ENCODE measurements at regions not wholly inside any gene's neighbourhood (a gene's known extent, or its start where the extent isn't known, plus 50 kb on each side); places are given as distances from the start of the nearest gene placed in this dataset.
"Not testable (repeated sequence)": the region's sequence is repeated elsewhere in the genome, so short reads cannot be mapped to it uniquely, and the experiment has no call there.

DNA sequence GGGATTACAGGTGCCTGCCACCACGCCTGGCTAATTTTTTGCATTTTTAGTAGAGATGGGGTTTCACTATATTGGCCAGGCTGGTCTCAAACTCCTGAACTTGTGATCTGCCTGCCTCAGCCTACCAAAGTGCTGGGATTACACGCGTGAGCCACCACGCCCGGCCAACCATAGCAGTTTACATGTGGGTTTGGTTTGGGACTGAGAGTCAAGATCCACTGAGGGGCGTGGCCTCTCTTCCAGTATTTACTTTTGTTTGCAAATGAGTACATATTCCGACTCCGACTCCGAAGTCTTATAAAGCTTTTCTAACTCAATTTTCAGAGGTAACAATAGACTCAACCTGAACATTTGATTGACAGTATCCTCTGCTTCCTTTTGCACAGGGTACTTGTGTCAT, 135.4 kb downstream of the LRIG2 start:
- H4K20me1 ChIP-seq (replicated peaks in 1 of 2; ENCODE audit: control insufficient read depth in 1 of 2, insufficient read depth in 2 of 2, low read length in 2 of 2); H4K91ac ChIP-seq (replicated peaks; ENCODE audit: insufficient read length, low read length); H2BK5ac ChIP-seq (ENCODE audit: low read depth, low read length); H3K56ac ChIP-seq (replicated peaks; ENCODE audit: insufficient read length, low read depth, low read length); H3K79me1 ChIP-seq (ENCODE audit: low read depth, low read length); H2BK15ac ChIP-seq (ENCODE audit: low read length); H3K9me3 ChIP-seq (ENCODE audit: insufficient read depth in 2 of 2, low read depth in 1 of 2, low read length in 1 of 2); FAIRE-seq; H3K36me3 ChIP-seq (ENCODE audit: control insufficient read depth in 2 of 4, insufficient read depth in 4 of 4, low read length in 3 of 4); DNase-seq (ENCODE audit: low read depth in 1 of 2, low spot score in 2 of 2); H2BK12ac ChIP-seq (ENCODE audit: low read depth, low read length); H3K4me1 ChIP-seq (replicated peaks in 1 of 4; ENCODE audit: control insufficient read depth in 3 of 4, insufficient read depth in 4 of 4, low read length in 3 of 4); H3K4ac ChIP-seq (replicated peaks; ENCODE audit: insufficient read length, low read depth, low read length); H3K4me3 ChIP-seq (ENCODE audit: extremely low read depth in 1 of 4, insufficient read depth in 2 of 4, low read depth in 3 of 4, low read length in 4 of 4); H3K23me2 ChIP-seq (ENCODE audit: low read depth, low read length); H3K9ac ChIP-seq (replicated peaks in 1 of 4; ENCODE audit: extremely low read depth in 1 of 4, low read depth in 3 of 4, low read length in 3 of 4); H4K5ac ChIP-seq (ENCODE audit: insufficient read length, low read depth, low read length); H4K8ac ChIP-seq (ENCODE audit: extremely low read depth, insufficient read depth, low read length); H3K79me2 ChIP-seq (ENCODE audit: control insufficient read depth in 1 of 2, insufficient read depth in 2 of 2, low read length in 2 of 2); H3K23ac ChIP-seq (ENCODE audit: insufficient read length); POLR2A ChIA-PET (ENCODE audit: partially characterized antibody); H2AFZ ChIP-seq (ENCODE audit: low read length); H3K18ac ChIP-seq (ENCODE audit: extremely low read depth, low read length); H2BK20ac ChIP-seq (ENCODE audit: low read length); H2AK5ac ChIP-seq (ENCODE audit: low read depth, low read length); H2BK120ac ChIP-seq (replicated peaks; ENCODE audit: low read depth, low read length); H3K27me3 ChIP-seq (replicated peaks in 1 of 4; ENCODE audit: control insufficient read depth in 3 of 4, extremely low read depth in 1 of 4, insufficient read depth in 3 of 4, low read length in 3 of 4); H3K27ac ChIP-seq (ENCODE audit: low read depth, low read length); H3K4me2 ChIP-seq (ENCODE audit: insufficient read depth in 1 of 2, low read depth in 2 of 2, low read length in 2 of 2); H3K14ac ChIP-seq (ENCODE audit: insufficient read length): not testable (repeated sequence)
- WGBS, 2 experiments (ENCODE audit: extremely low coverage in 1 of 2, insufficient coverage in 1 of 2, insufficient read length in 1 of 2, insufficient replicate concordance in 2 of 2, low coverage in 1 of 2, low lambda C conversion rate in 2 of 2, missing lambda C conversion rate in 1 of 2): 98% methylated on average over 9 of the region's 9 CpGs; no CpG with 5 or more reads in 1 of the 2 experiments
- CTCF ChIA-PET (ENCODE audit: partially characterized antibody): interaction anchor here (0.9 to 4.4 kb wide), 2 partner anchors 11 to 444 kb away, joined by 3 to 25 read pairs; no protein-coding TSS in a partner anchor

All from H1 (cell line).